Smooth muscle cell (in vitro differentiated cells): ENCODE measurements at regions not wholly inside any gene's neighbourhood (a gene's known extent, or its start where the extent isn't known, plus 50 kb on each side); places are given as distances from the start of the nearest gene placed in this dataset.

Source experiments
- DNase-seq: peaks from one replicate; lab custom pipeline; 2025; ENCODE audit not compliant: unreplicated experiment; lab: John Stamatoyannopoulos, UW
- H2AFZ ChIP-seq: fragments of 200-600 bp; sonication (generic); 2 replicates; pipeline ENCODE4 v1.6.0; 2016; ENCODE audit warnings: antibody characterized with exemption, low read depth, mild to moderate bottlenecking
- H3F3A ChIP-seq: fragments of 200-600 bp; sonication (generic); 2 replicates; pipeline ENCODE4 v1.6.0; 2017; ENCODE audit warnings: antibody characterized with exemption, low read depth
- H3K27ac ChIP-seq: fragments of 200-600 bp; sonication (generic); 2 replicates; pipeline ENCODE4 v1.5.1; 2016; ENCODE audit warnings: low read depth, mild to moderate bottlenecking
- H3K27me3 ChIP-seq: fragments of 200-600 bp; sonication (generic); 2 replicates; pipeline ENCODE4 v1.6.1; 2016; ENCODE audit warnings: low read depth, mild to moderate bottlenecking
- H3K36me3 ChIP-seq: fragments of 200-600 bp; sonication (generic); 2 replicates; pipeline ENCODE4 v1.5.1; 2016; ENCODE audit warnings: low read depth
- H3K4me1 ChIP-seq: fragments of 200-600 bp; sonication (generic); 2 replicates; pipeline ENCODE4 v1.5.1; 2016; ENCODE audit warnings: low read depth
- H3K4me2 ChIP-seq: fragments of 200-600 bp; sonication (generic); 2 replicates; pipeline ENCODE4 v1.6.0; 2016; ENCODE audit warnings: mild to moderate bottlenecking
- H3K4me3 ChIP-seq: fragments of 200-600 bp; sonication (generic); 2 replicates; pipeline ENCODE4 v1.5.1; 2016; ENCODE audit warnings: mild to moderate bottlenecking
- H3K79me2 ChIP-seq: fragments of 200-600 bp; sonication (generic); 2 replicates; pipeline ENCODE4 v1.6.0; 2016; ENCODE audit warnings: low read depth, mild to moderate bottlenecking
- H3K9ac ChIP-seq: fragments of 200-600 bp; sonication (generic); 2 replicates; pipeline ENCODE4 v1.6.0; 2016; ENCODE audit warnings: low read depth
- H3K9me3 ChIP-seq: fragments of 200-600 bp; sonication (generic); replicated peaks from 2 replicates; pipeline ENCODE4 v1.5.1; 2016; ENCODE audit warnings: low read depth
- H4K20me1 ChIP-seq: fragments of 200-600 bp; sonication (generic); 2 replicates; pipeline ENCODE4 v1.6.0; 2016; ENCODE audit warnings: low read depth
- WGBS: methylation state at CpG from one replicate; pipeline ENCODE4 v1.1.7; 2016; ENCODE audit warnings: low lambda C conversion rate; 5-methylcytosine and 5-hydroxymethylcytosine counted together
- TF ChIP-seq, protein P1 (sequence below): fragments of 200-600 bp; sonication (generic); IDR thresholded peaks from 2 replicates; pipeline ENCODE4 v1.5.1; 2017; ENCODE audit warnings: borderline replicate concordance, mild to moderate bottlenecking, antibody characterized with exemption; ENCODE audit not compliant: insufficient read depth, poor library complexity, severe bottlenecking

DNA sequence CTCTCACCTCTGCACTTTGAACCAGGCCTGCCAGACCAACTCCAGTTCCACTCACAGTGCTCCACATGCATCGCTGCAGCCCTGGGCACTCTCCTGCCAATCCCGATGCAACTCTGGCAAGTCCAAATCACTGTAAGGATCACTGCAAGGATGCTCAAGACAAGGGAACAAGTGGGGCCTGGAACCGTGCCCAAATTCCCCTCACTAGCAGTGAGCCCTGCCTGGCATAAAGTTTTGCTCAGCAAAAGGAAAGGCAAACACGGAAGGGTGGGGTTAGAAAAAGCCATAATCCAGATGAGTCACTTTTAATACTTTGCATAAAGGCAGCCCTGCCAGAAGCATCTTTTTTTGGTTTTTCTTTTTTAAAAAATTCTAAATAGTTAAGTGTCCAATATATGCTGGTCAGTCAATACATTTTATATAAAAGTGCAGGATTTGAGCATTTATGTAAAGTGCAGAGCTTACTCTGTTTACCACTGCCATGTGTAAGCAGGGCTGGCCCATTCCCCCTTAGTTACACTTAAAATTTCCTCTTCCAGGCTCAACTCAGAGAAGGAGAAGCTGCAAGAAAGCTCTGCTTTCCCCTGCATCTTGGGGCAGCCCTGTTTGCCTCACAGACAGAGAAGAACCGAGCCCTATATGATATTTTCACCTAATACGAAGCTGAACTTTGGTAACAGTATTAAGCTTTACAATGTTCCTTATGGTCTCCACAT is 102.2 kb downstream of the CD47 start:
- Histone ChIP-seq H3K4me1 (peaks cover 12% of the 10 kb centered on the region), H3K79me2 (no peaks in the 10 kb centered on the region), H4K20me1 (no peaks in the 10 kb centered on the region), H3K36me3 (no peaks in the 10 kb centered on the region), H3K4me2 (peak overlapping the region; percentile 58), H3K27ac (peak overlapping the region; percentile 78), H3K9ac (no peak overlapping the region), H3K9me3 (no peaks in the 10 kb centered on the region), H3F3A (peaks cover 3% of the 10 kb centered on the region), H3K27me3 (no peaks in the 10 kb centered on the region), H3K4me3 (no peak overlapping the region), H2AFZ (peak overlapping the region; percentile 53)
- TF ChIP-seq, protein P1, sequence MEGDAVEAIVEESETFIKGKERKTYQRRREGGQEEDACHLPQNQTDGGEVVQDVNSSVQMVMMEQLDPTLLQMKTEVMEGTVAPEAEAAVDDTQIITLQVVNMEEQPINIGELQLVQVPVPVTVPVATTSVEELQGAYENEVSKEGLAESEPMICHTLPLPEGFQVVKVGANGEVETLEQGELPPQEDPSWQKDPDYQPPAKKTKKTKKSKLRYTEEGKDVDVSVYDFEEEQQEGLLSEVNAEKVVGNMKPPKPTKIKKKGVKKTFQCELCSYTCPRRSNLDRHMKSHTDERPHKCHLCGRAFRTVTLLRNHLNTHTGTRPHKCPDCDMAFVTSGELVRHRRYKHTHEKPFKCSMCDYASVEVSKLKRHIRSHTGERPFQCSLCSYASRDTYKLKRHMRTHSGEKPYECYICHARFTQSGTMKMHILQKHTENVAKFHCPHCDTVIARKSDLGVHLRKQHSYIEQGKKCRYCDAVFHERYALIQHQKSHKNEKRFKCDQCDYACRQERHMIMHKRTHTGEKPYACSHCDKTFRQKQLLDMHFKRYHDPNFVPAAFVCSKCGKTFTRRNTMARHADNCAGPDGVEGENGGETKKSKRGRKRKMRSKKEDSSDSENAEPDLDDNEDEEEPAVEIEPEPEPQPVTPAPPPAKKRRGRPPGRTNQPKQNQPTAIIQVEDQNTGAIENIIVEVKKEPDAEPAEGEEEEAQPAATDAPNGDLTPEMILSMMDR = no peak
- WGBS = 63% methylated on average over 6 of the region's 6 CpGs
- no peak for DNase-seq

DNA sequence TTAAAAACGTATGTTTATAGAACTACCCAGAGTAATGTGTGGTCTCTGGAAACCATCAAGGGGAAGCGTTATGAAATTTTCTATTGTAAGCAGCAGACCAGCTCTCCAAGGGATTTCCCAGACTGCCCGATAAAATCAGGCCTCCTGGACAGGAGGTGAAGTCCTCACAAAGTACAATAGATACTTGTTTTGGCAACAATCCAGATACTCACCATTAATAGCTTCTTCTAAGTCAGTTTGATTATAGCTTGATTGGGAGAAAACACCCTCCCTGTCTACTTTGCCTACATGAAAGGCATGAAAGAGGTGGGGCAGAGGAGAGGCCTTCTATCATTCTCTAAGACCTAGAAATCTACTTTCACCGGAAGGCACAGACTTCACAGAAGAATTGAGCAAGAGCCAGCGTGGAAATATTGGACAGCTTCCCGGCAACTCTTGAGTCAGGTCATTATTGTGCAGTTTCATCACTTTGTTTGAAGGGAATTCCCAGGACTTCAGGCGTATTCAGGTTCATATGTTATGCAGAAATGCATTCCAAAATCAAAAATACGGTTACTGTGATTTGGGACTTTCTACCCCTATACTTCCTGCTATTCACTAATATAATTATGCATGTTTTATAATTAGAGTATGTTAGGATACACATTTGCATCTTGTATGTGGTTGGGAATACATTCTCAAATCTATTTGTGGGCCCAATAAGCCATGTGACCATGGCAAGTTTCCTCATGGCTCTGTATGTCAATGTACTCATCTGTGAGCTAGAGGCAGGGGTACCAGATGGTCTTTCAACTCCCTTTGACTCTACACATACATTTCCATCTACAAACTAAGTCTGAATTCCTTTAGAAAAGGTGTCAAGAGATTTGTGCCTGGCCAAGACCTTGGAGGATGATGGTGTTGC is 103.5 kb downstream of the CD47 start:
- H3F3A ChIP-seq = peaks cover 3% of the 10 kb centered on the region
- DNase-seq = no peak

DNA sequence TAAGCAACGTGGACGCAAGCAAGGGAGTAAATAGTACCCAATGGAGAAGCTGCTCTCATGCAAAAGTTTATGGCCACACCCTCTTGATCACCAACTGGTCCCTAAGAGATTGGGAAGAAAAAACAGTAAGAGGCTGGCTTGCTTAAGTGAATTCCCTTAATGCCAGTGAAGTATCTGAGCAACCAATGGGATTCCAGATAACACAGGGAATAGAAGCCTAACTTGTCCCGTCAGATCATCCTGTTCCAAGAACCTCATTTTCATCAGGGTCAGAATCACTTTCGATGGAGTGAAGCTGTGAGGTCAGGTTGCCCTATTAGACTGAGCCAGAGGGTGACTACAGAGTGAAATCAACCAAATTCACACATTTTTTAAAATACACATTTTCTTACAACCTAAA is 104.3 kb downstream of the CD47 start:
- Histone ChIP-seq H4K20me1 (no peaks in the 10 kb centered on the region), H3K9me3 (no peaks in the 10 kb centered on the region), H3K4me2 (no peak overlapping the region), H3K9ac (no peak overlapping the region), H3K4me1 (peaks cover 8% of the 10 kb centered on the region), H3K27ac (peak overlapping the region; percentile 78), H2AFZ (no peak overlapping the region), H3K27me3 (no peaks in the 10 kb centered on the region), H3K79me2 (no peaks in the 10 kb centered on the region), H3K36me3 (no peaks in the 10 kb centered on the region), H3F3A (peaks cover 3% of the 10 kb centered on the region), H3K4me3 (no peak overlapping the region)
- DNase-seq = no peak
- TF ChIP-seq, protein P1 = no peak
- 61% methylated on average over 4 of the region's 4 CpGs for WGBS

More for the DNA sequence above, 103.5 kb downstream of the CD47 start:
- H3K4me1 ChIP-seq = peaks cover 8% of the 10 kb centered on the region
- peak overlapping the region; percentile 31 for H3K9ac ChIP-seq
- H2AFZ ChIP-seq = no peak overlapping the region
- H3K27me3 ChIP-seq = no peaks in the 10 kb centered on the region
- TF ChIP-seq, protein P1 = no peak
- H3K4me2 ChIP-seq = no peak overlapping the region
- no peaks in the 10 kb centered on the region for H4K20me1 ChIP-seq
- H3K79me2 ChIP-seq = no peaks in the 10 kb centered on the region
- 47% methylated on average over 8 of the region's 8 CpGs for WGBS
- peak overlapping the region; percentile 78 for H3K27ac ChIP-seq
- H3K36me3 ChIP-seq = no peaks in the 10 kb centered on the region
- no peak overlapping the region for H3K4me3 ChIP-seq
- no peaks in the 10 kb centered on the region for H3K9me3 ChIP-seq
